CD4-positive, CD25-positive, alpha-beta regulatory T cell (primary cell): ENCODE measurements at regions not wholly inside any gene's neighbourhood (a gene's known extent, or its start where the extent isn't known, plus 50 kb on each side); places are given as distances from the start of the nearest gene placed in this dataset.

ENCODE experiments used
- ATAC-seq, 2 donors: fragments of 150-1000 bp; cut with Tn5 transposase; one replicate each; pipeline ENCODE4 v1.10.0; 2021; ENCODE audit warnings: low read depth in 2 of 2, moderate number of reproducible peaks in 2 of 2, moderate library complexity in 1 of 2
- DNase-seq, 3 donors: peaks; one replicate each; pipeline versions ENCODE4 v3.0.0 to v3.0.0-alpha.2; 2012 to 2022; ENCODE audit warnings: mixed read lengths in 1 of 3
- H3K27ac ChIP-seq: one replicate; pipeline ENCODE4 v1.7.0; 2013; ENCODE audit warnings: mild to moderate bottlenecking, low read length; ENCODE audit not compliant: insufficient read depth, poor library complexity, severe bottlenecking
- H3K27me3 ChIP-seq: one replicate; pipeline ENCODE4 v1.7.0; 2013; ENCODE audit warnings: low read length; ENCODE audit not compliant: control insufficient read depth, insufficient read depth
- H3K36me3 ChIP-seq: one replicate; pipeline ENCODE4 v1.7.0; 2013; ENCODE audit warnings: mild to moderate bottlenecking, low read length, moderate library complexity; ENCODE audit not compliant: control insufficient read depth, insufficient read depth
- H3K4me1 ChIP-seq: 2 replicates; pipeline ENCODE4 v1.7.0; 2013; ENCODE audit warnings: mild to moderate bottlenecking, low read length; ENCODE audit not compliant: insufficient read depth, control insufficient read depth, poor library complexity, severe bottlenecking
- H3K4me3 ChIP-seq: one replicate; pipeline ENCODE4 v1.7.0; 2013; ENCODE audit warnings: low read depth, mild to moderate bottlenecking, low read length, moderate library complexity
- H3K9me3 ChIP-seq, 2 experiments: 1 replicate in 1 of 2; 2 replicates in 1 of 2; pipeline ENCODE4 v1.7.0; 2013; ENCODE audit warnings: low read length in 2 of 2, mild to moderate bottlenecking in 1 of 2, moderate library complexity in 1 of 2; ENCODE audit not compliant: control insufficient read depth in 2 of 2
- H3K27ac Mint-ChIP-seq, 3 donors: one replicate each; pipeline ENCODE4 v1.8.0; 2020 to 2022; ENCODE audit warnings: mild to moderate bottlenecking in 3 of 3, mixed read lengths in 3 of 3, moderate library complexity in 2 of 3
- H3K27me3 Mint-ChIP-seq: one replicate; pipeline ENCODE4 v1.8.0; 2022; ENCODE audit warnings: mild to moderate bottlenecking, mixed read lengths
- H3K36me3 Mint-ChIP-seq: one replicate; pipeline ENCODE4 v1.8.0; 2020; ENCODE audit warnings: mixed read lengths
- H3K4me1 Mint-ChIP-seq, 4 donors: one replicate each; pipeline ENCODE4 v1.8.0; 2020 to 2022; ENCODE audit warnings: mixed read lengths in 4 of 4, mild to moderate bottlenecking in 1 of 4
- H3K4me3 Mint-ChIP-seq, 4 donors: one replicate each; pipeline ENCODE4 v1.8.0; 2020 to 2022; ENCODE audit warnings: mild to moderate bottlenecking in 4 of 4, mixed read lengths in 4 of 4, moderate library complexity in 3 of 4
- H3K9me3 Mint-ChIP-seq, 7 donors: one replicate each; pipeline ENCODE4 v1.8.0; 2020 to 2022; ENCODE audit warnings: mixed read lengths in 7 of 7, mild to moderate bottlenecking in 3 of 7, moderate library complexity in 2 of 7

DNA sequence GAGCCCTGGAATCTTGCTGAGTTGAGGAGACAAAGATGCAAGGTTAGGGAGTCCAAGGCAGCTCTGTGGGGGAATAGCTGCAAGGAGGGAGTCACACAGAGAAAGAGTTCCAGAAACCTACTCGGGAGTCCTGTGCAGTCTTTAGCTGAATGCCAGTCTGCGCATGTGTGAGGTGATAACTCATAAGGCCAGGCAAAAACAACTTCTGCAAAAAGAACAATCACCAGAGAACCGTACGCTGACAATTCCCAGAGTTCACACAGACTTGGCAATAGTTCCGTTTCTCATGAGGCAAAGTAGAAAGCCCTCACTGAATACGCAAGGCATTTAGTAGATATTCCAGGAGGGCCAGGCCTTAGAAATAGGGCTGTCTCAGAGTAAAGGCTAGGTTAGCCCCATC, 135.2 kb upstream of the TAB2 start:
- no peaks in the 10 kb centered on the region for H3K4me1 ChIP-seq
- H3K9me3 Mint-ChIP-seq, result peaks cover 0 to 13% (median 6%) of the 10 kb centered on the region in 7 donors
- no peak overlapping the region for H3K27ac ChIP-seq
- peaks cover 22% of the 10 kb centered on the region for H3K36me3 Mint-ChIP-seq
- H3K36me3 ChIP-seq, result no peaks in the 10 kb centered on the region
- ATAC-seq (no peak), DNase-seq (no peak)
- H3K27me3 Mint-ChIP-seq, result no peaks in the 10 kb centered on the region
- H3K4me1 Mint-ChIP-seq, result peaks cover 0 to 22% (median 14%) of the 10 kb centered on the region in 4 donors
- H3K27ac Mint-ChIP-seq, result no peak overlapping the region
- no peaks in the 10 kb centered on the region for H3K27me3 ChIP-seq
- H3K4me3 ChIP-seq, result no peak overlapping the region
- H3K4me3 Mint-ChIP-seq, result no peak overlapping the region
- H3K9me3 ChIP-seq, result no peaks in the 10 kb centered on the region

GRCh38 chr6:149184523-149184922, 133.0 kb upstream of the TAB2 start:
- no peak for ATAC-seq
- H3K27ac ChIP-seq, result no peak overlapping the region
- H3K27ac Mint-ChIP-seq, result no peak overlapping the region
- H3K27me3 Mint-ChIP-seq, result no peaks in the 10 kb centered on the region
- peaks cover 0 to 28% (median 13%) of the 10 kb centered on the region in 7 donors for H3K9me3 Mint-ChIP-seq
- H3K36me3 ChIP-seq, result no peaks in the 10 kb centered on the region
- peaks cover 22% of the 10 kb centered on the region for H3K36me3 Mint-ChIP-seq
- H3K4me1 ChIP-seq, result no peaks in the 10 kb centered on the region
- no peak overlapping the region for H3K4me3 ChIP-seq
- no peak for DNase-seq
- no peaks in the 10 kb centered on the region for H3K9me3 ChIP-seq
- no peaks in the 10 kb centered on the region for H3K27me3 ChIP-seq
- no peak overlapping the region for H3K4me3 Mint-ChIP-seq
- peaks cover 10 to 45% (median 28%) of the 10 kb centered on the region in 4 donors for H3K4me1 Mint-ChIP-seq

DNA sequence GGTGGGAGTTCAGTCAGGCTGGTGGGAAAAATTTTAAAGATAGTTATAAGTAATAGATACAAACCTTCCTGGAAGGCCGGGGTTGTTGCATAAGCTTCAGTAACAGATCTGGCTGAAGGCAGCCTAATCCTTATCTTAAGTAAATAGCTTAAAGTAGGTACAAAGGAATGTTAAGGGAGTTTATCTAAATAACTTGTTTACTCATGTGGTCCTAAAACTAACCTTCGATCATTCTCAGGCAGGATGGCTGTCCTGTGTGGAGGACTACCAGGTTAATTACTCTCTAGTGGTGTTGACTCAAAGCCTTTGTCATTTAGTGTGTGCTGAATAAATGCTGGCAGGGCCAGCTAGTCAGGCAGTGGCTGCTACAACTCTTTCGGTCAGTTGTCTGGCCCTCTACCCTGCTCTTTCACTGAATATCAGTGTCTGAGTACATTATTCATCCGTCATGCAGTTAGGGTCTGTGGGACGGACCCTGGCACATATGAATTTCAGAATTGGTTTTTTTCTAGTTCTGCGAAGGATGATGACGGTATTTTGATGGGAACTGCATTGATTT, 131.6 kb upstream of the TAB2 start:
- Mint-ChIP-seq H3K4me3 (no peak overlapping the region), H3K9me3 (peaks cover 0 to 32% (median 13%) of the 10 kb centered on the region in 7 donors), H3K27me3 (no peaks in the 10 kb centered on the region), H3K4me1 (peaks cover 21 to 55% (median 37%) of the 10 kb centered on the region in 4 donors), H3K27ac (peak overlapping the region in 1 of 3 donors; percentile 56), H3K36me3 (peaks cover 22% of the 10 kb centered on the region)
- ATAC-seq (no peak), DNase-seq (no peak)
- Histone ChIP-seq H3K27ac (no peak overlapping the region), H3K36me3 (no peaks in the 10 kb centered on the region), H3K9me3 (no peaks in the 10 kb centered on the region), H3K4me1 (peaks cover 11% of the 10 kb centered on the region), H3K27me3 (no peaks in the 10 kb centered on the region), H3K4me3 (no peak overlapping the region)

GRCh38 chr6:149186873-149187272, 130.6 kb upstream of the TAB2 start:
- no peak overlapping the region for H3K4me3 Mint-ChIP-seq
- H3K36me3 Mint-ChIP-seq, result peaks cover 22% of the 10 kb centered on the region
- H3K9me3 Mint-ChIP-seq, result peaks cover 0 to 32% (median 13%) of the 10 kb centered on the region in 7 donors
- H3K4me1 Mint-ChIP-seq, result peaks cover 21 to 58% (median 39%) of the 10 kb centered on the region in 4 donors
- Histone ChIP-seq H3K9me3 (no peaks in the 10 kb centered on the region), H3K4me3 (no peak overlapping the region), H3K27ac (no peak overlapping the region), H3K36me3 (no peaks in the 10 kb centered on the region), H3K4me1 (peaks cover 11% of the 10 kb centered on the region), H3K27me3 (no peaks in the 10 kb centered on the region)
- DNase-seq (no peak), ATAC-seq (no peak)
- H3K27ac Mint-ChIP-seq, result no peak overlapping the region
- H3K27me3 Mint-ChIP-seq, result no peaks in the 10 kb centered on the region

- no peak overlapping the region for H3K4me3 ChIP-seq
- no peaks in the 10 kb centered on the region for H3K36me3 ChIP-seq
- H3K4me1 ChIP-seq, result peaks cover 15% of the 10 kb centered on the region
- H3K27me3 Mint-ChIP-seq, result no peaks in the 10 kb centered on the region
- H3K4me1 Mint-ChIP-seq, result peaks cover 28 to 58% (median 36%) of the 10 kb centered on the region in 4 donors
- ATAC-seq (peak; percentile 61 to 69), DNase-seq (peak; percentile 16 to 72 (median 51))
- no peak overlapping the region for H3K27ac ChIP-seq
- H3K27me3 ChIP-seq, result no peaks in the 10 kb centered on the region
- H3K9me3 ChIP-seq, result no peaks in the 10 kb centered on the region
- peak overlapping the region; percentile 88 to 95 (median 89) for H3K27ac Mint-ChIP-seq
- H3K36me3 Mint-ChIP-seq, result peaks cover 13% of the 10 kb centered on the region
- H3K9me3 Mint-ChIP-seq, result peaks cover 0 to 21% (median 10%) of the 10 kb centered on the region in 7 donors
- no peak overlapping the region for H3K4me3 Mint-ChIP-seq
These were observed 127.2 kb upstream of the TAB2 start for GRCh38 chr6:149190224-149190831.

DNA sequence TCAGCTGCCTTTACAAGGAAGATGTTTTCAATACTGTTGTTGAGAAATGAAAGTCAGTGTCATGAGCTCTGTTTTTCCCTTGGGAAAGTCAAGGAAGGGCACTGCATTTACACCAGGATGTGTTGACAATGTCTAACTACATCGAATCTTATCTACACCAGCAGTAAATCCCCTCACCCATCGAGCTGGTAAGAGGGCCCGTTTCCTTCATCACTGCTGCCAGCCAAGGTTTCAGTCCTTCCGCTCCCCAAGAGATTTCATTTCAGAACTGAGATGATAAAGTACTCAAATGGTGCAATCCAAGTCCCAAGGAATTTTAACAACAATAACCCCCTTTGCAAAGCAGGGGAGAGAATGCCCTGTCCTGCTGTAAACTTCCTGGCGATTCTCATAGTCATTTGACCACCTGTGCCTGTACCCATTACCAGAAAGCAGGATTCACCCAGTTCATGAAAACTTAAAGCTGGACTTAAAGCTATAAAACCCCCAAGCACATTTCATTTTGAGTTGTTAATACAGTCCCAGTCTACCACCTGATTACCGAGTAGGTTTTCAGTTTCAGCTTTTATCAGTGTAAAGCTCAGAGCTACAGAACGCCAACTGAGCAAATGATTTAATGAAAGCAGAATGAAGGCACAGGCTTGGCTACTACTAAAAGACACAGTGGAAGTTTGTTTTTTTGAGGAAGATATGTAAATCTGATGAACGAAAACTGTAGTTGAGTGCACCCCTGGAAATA, 122.5 kb upstream of the TAB2 start:
- peaks cover 10% of the 10 kb centered on the region for H3K4me1 ChIP-seq
- peak overlapping the region; percentile 60 for H3K4me3 ChIP-seq
- Mint-ChIP-seq H3K4me1 (peaks cover 5 to 31% (median 22%) of the 10 kb centered on the region in 4 donors), H3K27me3 (no peaks in the 10 kb centered on the region), H3K27ac (peak overlapping the region; percentile 63 to 94 (median 65)), H3K9me3 (peaks cover 0 to 14% (median 3%) of the 10 kb centered on the region in 7 donors), H3K4me3 (peak overlapping the region in 3 of 4 donors; percentile 33 to 75 (median 34)), H3K36me3 (no peaks in the 10 kb centered on the region)
- H3K27me3 ChIP-seq, result no peaks in the 10 kb centered on the region
- ATAC-seq, result no peak
- peaks cover 2% of the 10 kb centered on the region in 2 experiments for H3K9me3 ChIP-seq
- H3K27ac ChIP-seq, result no peak overlapping the region
- DNase-seq, result peak in 1 of 3 donors; percentile 33
- no peaks in the 10 kb centered on the region for H3K36me3 ChIP-seq

GRCh38 chr6:149196091-149196490, 121.4 kb upstream of the TAB2 start:
- H3K36me3 ChIP-seq, result no peaks in the 10 kb centered on the region
- no peaks in the 10 kb centered on the region for H3K27me3 ChIP-seq
- H3K27me3 Mint-ChIP-seq, result no peaks in the 10 kb centered on the region
- H3K4me1 Mint-ChIP-seq, result peaks cover 8 to 28% (median 17%) of the 10 kb centered on the region in 4 donors
- DNase-seq (no peak), ATAC-seq (no peak)
- H3K9me3 Mint-ChIP-seq, result peaks cover 0 to 20% (median 7%) of the 10 kb centered on the region in 7 donors
- H3K27ac ChIP-seq, result no peak overlapping the region
- peak overlapping the region in 1 of 4 donors; percentile 48 for H3K4me3 Mint-ChIP-seq
- H3K4me1 ChIP-seq, result peaks cover 3% of the 10 kb centered on the region
- H3K27ac Mint-ChIP-seq, result peak overlapping the region in 2 of 3 donors; percentile 22 to 33
- peaks cover 5 to 9% of the 10 kb centered on the region in 2 experiments for H3K9me3 ChIP-seq
- H3K4me3 ChIP-seq, result no peak overlapping the region
- no peaks in the 10 kb centered on the region for H3K36me3 Mint-ChIP-seq
